ENCODE measurements at regions not wholly inside any gene's neighbourhood (a gene's known extent, or its start where the extent isn't known, plus 50 kb on each side); places are given as distances from the start of the nearest gene placed in this dataset.

- DNase-seq (ENCODE audit: low spot score): no peak
Observed at GRCh38 chr1:209400351-209401220, 182.9 kb upstream of the CAMK1G start.

- DNase-seq (ENCODE audit: low spot score): no peak
Observed at GRCh38 chr1:209402697-209403096, 180.8 kb upstream of the CAMK1G start.

- DNase-seq (ENCODE audit: low spot score): no peak
Observed at GRCh38 chr1:209403921-209404320, 179.6 kb upstream of the CAMK1G start.

- DNase-seq (ENCODE audit: low spot score): no peak
Observed at GRCh38 chr1:209404577-209404976, 178.9 kb upstream of the CAMK1G start.

GRCh38 chr1:209405183-209405814 is 178.2 kb upstream of the CAMK1G start:
- peak; percentile 48 for DNase-seq (ENCODE audit: low spot score)

- DNase-seq (ENCODE audit: low spot score): no peak
Observed at GRCh38 chr1:209406168-209406567, 177.3 kb upstream of the CAMK1G start.

GRCh38 chr1:209406595-209406994 is 176.9 kb upstream of the CAMK1G start:
- no peak for DNase-seq (ENCODE audit: low spot score)

GRCh38 chr1:209409780-209410179 is 173.7 kb upstream of the CAMK1G start:
- no peak for DNase-seq (ENCODE audit: low spot score)

GRCh38 chr1:209411491-209411929 is 172.0 kb upstream of the CAMK1G start:
- DNase-seq (ENCODE audit: low spot score): peak; percentile 65

- peak; percentile 45 for DNase-seq (ENCODE audit: low spot score)
Observed at GRCh38 chr1:209412036-209412435, 171.5 kb upstream of the CAMK1G start.

GRCh38 chr1:209412566-209412965 is 170.9 kb upstream of the CAMK1G start:
- DNase-seq (ENCODE audit: low spot score): no peak

GRCh38 chr1:209413062-209413461 is 170.5 kb upstream of the CAMK1G start:
- DNase-seq (ENCODE audit: low spot score): no peak

- no peak for DNase-seq (ENCODE audit: low spot score)
Observed at GRCh38 chr1:209414803-209415329, 168.6 kb upstream of the CAMK1G start.

- no peak for DNase-seq (ENCODE audit: low spot score)
Observed at GRCh38 chr1:209416039-209416438, 167.5 kb upstream of the CAMK1G start.

GRCh38 chr1:209416716-209417115 is 166.8 kb upstream of the CAMK1G start:
- no peak for DNase-seq (ENCODE audit: low spot score)

GRCh38 chr1:209417761-209418160 is 165.8 kb upstream of the CAMK1G start:
- DNase-seq (ENCODE audit: low spot score): no peak

GRCh38 chr1:209420276-209420675 is 163.2 kb upstream of the CAMK1G start:
- no peak for DNase-seq (ENCODE audit: low spot score)

GRCh38 chr1:209421186-209421585 is 162.3 kb upstream of the CAMK1G start:
- DNase-seq (ENCODE audit: low spot score): no peak

- no peak for DNase-seq (ENCODE audit: low spot score)
Observed at GRCh38 chr1:209421978-209422680, 161.4 kb upstream of the CAMK1G start.

GRCh38 chr1:209425959-209426358 is 157.6 kb upstream of the CAMK1G start:
- no peak for DNase-seq (ENCODE audit: low spot score)

- DNase-seq (ENCODE audit: low spot score): no peak
Observed at GRCh38 chr1:209427277-209427676, 156.2 kb upstream of the CAMK1G start.

- DNase-seq (ENCODE audit: low spot score): no peak
Observed at GRCh38 chr1:209427811-209428210, 155.7 kb upstream of the CAMK1G start.

All from AG20443 (cell line).